Uterus (tissue), 3 donors: ENCODE measurements at regions not wholly inside any gene's neighbourhood (a gene's known extent, or its start where the extent isn't known, plus 50 kb on each side); places are given as distances from the start of the nearest gene placed in this dataset.

Experiments used
- DNase-seq, 2 donors: peaks; one replicate each; pipeline ENCODE4 v3.0.0-alpha.2; 2019 to 2020
- H3K27ac ChIP-seq, 2 donors: fragments of 200-600 bp; sonication (generic); 1 replicate in 1 of 2; 2 replicates in 1 of 2; pipeline ENCODE4 v1.5.1; 2016 to 2018
- H3K27me3 ChIP-seq, 2 donors: fragments of 200-600 bp; sonication (generic); one replicate each; pipeline ENCODE4 v1.5.1; 2018 to 2019; ENCODE audit warnings: control low read depth in 1 of 2
- H3K36me3 ChIP-seq, 2 donors: fragments of 200-600 bp; sonication (generic); one replicate each; pipeline ENCODE4 v1.5.1; 2019; ENCODE audit warnings: control low read depth in 1 of 2
- H3K4me1 ChIP-seq, 2 donors: fragments of 200-600 bp; sonication (generic); one replicate each; pipeline ENCODE4 v1.5.1; 2018 to 2019; ENCODE audit warnings: control low read depth in 1 of 2
- H3K4me3 ChIP-seq, 2 donors: fragments of 200-600 bp; sonication (generic); 1 replicate in 1 of 2; 2 replicates in 1 of 2; pipeline ENCODE4 v1.5.1; 2018 to 2019; ENCODE audit warnings: mild to moderate bottlenecking in 1 of 2
- H3K9me3 ChIP-seq, 2 donors: fragments of 200-600 bp; sonication (generic); one replicate each; pipeline ENCODE4 v1.5.1; 2019; ENCODE audit warnings: control low read depth in 1 of 2
- POLR2A ChIP-seq, 2 donors: fragments of 450-650 bp; IDR thresholded peaks; one replicate each; pipeline ENCODE4 v1.6.1; 2016; ENCODE audit warnings: antibody characterized with exemption in 2 of 2, mild to moderate bottlenecking in 1 of 2, moderate library complexity in 1 of 2
- intact Hi-C: fragments of 100-400 bp; cut with DNase I; formaldehyde crosslinking; loops from one replicate; pipeline ENCODE4 v1.15.1; 2023; ENCODE audit warnings: low total_unique reads
- TF ChIP-seq, protein P1 (sequence below), 4 experiments: fragments of 200-600 bp in 2 of 4; fragments of 450-650 bp in 2 of 4; sonication (generic) in 2 of 4; IDR thresholded peaks; one replicate each; pipeline ENCODE4 v1.5.1; 2016 to 2019; ENCODE audit warnings: antibody characterized with exemption in 4 of 4, mild to moderate bottlenecking in 2 of 4, moderate library complexity in 1 of 4
- donor health status: DM: yes; HTN: yes; CAD: no.

DNA sequence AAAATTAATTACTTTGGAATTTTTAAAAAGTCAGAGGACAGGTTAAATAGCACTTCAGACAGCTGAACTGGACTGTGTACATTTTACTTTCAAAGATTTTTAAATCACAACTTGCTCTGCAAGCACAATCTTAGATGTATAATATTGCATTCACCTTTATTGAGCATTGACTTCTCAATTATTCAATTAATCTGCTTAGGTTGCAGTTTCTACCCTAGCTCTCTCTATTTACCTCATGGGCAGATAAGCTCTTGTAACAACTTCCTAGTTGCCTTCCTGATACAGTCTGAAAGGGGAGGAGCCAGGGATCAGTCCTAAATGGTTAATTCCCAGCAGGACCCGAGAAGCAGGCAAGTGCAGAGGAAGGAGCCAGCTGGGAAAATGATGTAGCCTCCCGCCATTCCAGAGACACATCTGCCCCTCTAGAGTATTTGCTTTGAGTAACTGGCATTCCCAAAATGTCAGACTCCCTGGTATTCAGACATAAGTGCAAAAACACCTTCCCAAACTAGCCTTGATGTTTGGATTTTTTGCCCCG lies 302.8 kb downstream of the GALC start:
- intact Hi-C loops = no loop called here
- no peaks in the 10 kb centered on the region for H3K9me3 ChIP-seq
- DNase-seq = no peak
- peaks cover 0 to 9% of the 10 kb centered on the region in 2 donors for H3K4me1 ChIP-seq
- no peak for TF ChIP-seq POLR2A (IDR thresholded peaks at IDR 0.05)
- no peak overlapping the region for H3K4me3 ChIP-seq
- H3K36me3 ChIP-seq = no peaks in the 10 kb centered on the region
- peak overlapping the region in 1 of 2 donors; percentile 44 for H3K27ac ChIP-seq
- H3K27me3 ChIP-seq = no peaks in the 10 kb centered on the region

GRCh38 chr14:87688524-87688923 lies 304.5 kb downstream of the GALC start:
- TF ChIP-seq, protein P1, sequence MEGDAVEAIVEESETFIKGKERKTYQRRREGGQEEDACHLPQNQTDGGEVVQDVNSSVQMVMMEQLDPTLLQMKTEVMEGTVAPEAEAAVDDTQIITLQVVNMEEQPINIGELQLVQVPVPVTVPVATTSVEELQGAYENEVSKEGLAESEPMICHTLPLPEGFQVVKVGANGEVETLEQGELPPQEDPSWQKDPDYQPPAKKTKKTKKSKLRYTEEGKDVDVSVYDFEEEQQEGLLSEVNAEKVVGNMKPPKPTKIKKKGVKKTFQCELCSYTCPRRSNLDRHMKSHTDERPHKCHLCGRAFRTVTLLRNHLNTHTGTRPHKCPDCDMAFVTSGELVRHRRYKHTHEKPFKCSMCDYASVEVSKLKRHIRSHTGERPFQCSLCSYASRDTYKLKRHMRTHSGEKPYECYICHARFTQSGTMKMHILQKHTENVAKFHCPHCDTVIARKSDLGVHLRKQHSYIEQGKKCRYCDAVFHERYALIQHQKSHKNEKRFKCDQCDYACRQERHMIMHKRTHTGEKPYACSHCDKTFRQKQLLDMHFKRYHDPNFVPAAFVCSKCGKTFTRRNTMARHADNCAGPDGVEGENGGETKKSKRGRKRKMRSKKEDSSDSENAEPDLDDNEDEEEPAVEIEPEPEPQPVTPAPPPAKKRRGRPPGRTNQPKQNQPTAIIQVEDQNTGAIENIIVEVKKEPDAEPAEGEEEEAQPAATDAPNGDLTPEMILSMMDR (IDR thresholded peaks at IDR 0.05) = no peak
- TF ChIP-seq POLR2A (IDR thresholded peaks at IDR 0.05) = no peak
- peak overlapping the region; percentile 64 to 67 for H3K27ac ChIP-seq

GRCh38 chr14:87687420-87687819 lies 305.6 kb downstream of the GALC start:
- DNase-seq = peak; percentile 61 to 83
- Histone ChIP-seq H3K9me3 (peaks cover 0 to 10% of the 10 kb centered on the region in 2 donors), H3K27ac (peak overlapping the region; percentile 64 to 67), H3K4me1 (peaks cover 0 to 9% of the 10 kb centered on the region in 2 donors), H3K27me3 (no peaks in the 10 kb centered on the region), H3K4me3 (no peak overlapping the region), H3K36me3 (no peaks in the 10 kb centered on the region)
- intact Hi-C loops = no loop called here
- no peak for TF ChIP-seq POLR2A (IDR thresholded peaks at IDR 0.05)

More at GRCh38 chr14:87688524-87688923, 304.5 kb downstream of the GALC start:
- Histone ChIP-seq H3K36me3 (no peaks in the 10 kb centered on the region), H3K4me3 (no peak overlapping the region), H3K27me3 (no peaks in the 10 kb centered on the region), H3K9me3 (peaks cover 0 to under 1% of the 10 kb centered on the region in 2 donors), H3K4me1 (peaks cover 0 to 9% of the 10 kb centered on the region in 2 donors)
- intact Hi-C loops = no loop called here
- DNase-seq = no peak

DNA sequence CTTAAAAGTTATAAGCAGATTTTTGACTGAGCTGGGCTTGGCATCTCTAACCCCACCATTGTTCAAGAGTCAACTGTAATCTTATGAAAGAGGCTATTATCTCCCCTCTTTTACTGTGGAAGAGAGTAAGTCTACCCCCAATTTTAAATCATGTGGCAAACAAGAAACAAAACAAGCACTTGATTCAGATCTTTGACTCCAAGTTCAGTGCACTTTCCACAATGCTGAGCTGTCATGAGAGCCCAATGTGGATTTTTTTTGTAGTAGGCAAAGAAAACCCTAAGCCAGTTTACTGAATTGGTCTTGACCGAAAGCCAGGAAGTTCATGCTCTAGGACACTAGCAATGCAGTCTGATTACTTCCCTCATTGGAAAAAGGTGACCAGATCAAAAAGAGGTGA lies 306.2 kb downstream of the GALC start:
- TF ChIP-seq, protein P1 (IDR thresholded peaks at IDR 0.05) = no peak
- no peak for TF ChIP-seq POLR2A (IDR thresholded peaks at IDR 0.05)
- H3K4me1 ChIP-seq = peaks cover 0 to 9% of the 10 kb centered on the region in 2 donors
- no peaks in the 10 kb centered on the region for H3K27me3 ChIP-seq
- peak overlapping the region; percentile 64 to 67 for H3K27ac ChIP-seq
- H3K4me3 ChIP-seq = no peak overlapping the region
- DNase-seq = no peak
- intact Hi-C loops = no loop called here
- H3K9me3 ChIP-seq = peaks cover 0 to 10% of the 10 kb centered on the region in 2 donors
- H3K36me3 ChIP-seq = no peaks in the 10 kb centered on the region

- TF ChIP-seq, protein P1 (IDR thresholded peaks at IDR 0.05) = no peak
- no peak for TF ChIP-seq POLR2A (IDR thresholded peaks at IDR 0.05)
- peak overlapping the region; percentile 23 to 47 for H3K27ac ChIP-seq
- no peaks in the 10 kb centered on the region for H3K4me1 ChIP-seq
- no peaks in the 10 kb centered on the region for H3K36me3 ChIP-seq
- no peak overlapping the region for H3K4me3 ChIP-seq
- no peak for DNase-seq
- peaks cover 0 to 10% of the 10 kb centered on the region in 2 donors for H3K9me3 ChIP-seq
- intact Hi-C loops = no loop called here
- no peaks in the 10 kb centered on the region for H3K27me3 ChIP-seq
Measured at GRCh38 chr14:87679866-87680265, 313.1 kb downstream of the GALC start.

GRCh38 chr14:87678624-87679023 lies 314.4 kb downstream of the GALC start:
- Histone ChIP-seq H3K27ac (peak overlapping the region; percentile 47 to 61), H3K9me3 (peaks cover 0 to 10% of the 10 kb centered on the region in 2 donors), H3K36me3 (no peaks in the 10 kb centered on the region), H3K27me3 (no peaks in the 10 kb centered on the region), H3K4me1 (no peaks in the 10 kb centered on the region), H3K4me3 (no peak overlapping the region)
- TF ChIP-seq, protein P1 (IDR thresholded peaks at IDR 0.05) = no peak
- TF ChIP-seq POLR2A (IDR thresholded peaks at IDR 0.05) = no peak
- peak; percentile 31 to 65 for DNase-seq
- intact Hi-C loops = no loop called here
